GM21515 (cell line): ENCODE measurements at regions not wholly inside any gene's neighbourhood (a gene's known extent, or its start where the extent isn't known, plus 50 kb on each side); places are given as distances from the start of the nearest gene placed in this dataset.
"Not testable (repeated sequence)": the region's sequence is repeated elsewhere in the genome, so short reads cannot be mapped to it uniquely, and the experiment has no call there.

Experiments
- ATAC-seq: cut with Tn5 transposase; IDR thresholded peaks from one replicate; pipeline ENCODE4 v1.9.1; 2021; ENCODE audit not compliant: unreplicated experiment

DNA sequence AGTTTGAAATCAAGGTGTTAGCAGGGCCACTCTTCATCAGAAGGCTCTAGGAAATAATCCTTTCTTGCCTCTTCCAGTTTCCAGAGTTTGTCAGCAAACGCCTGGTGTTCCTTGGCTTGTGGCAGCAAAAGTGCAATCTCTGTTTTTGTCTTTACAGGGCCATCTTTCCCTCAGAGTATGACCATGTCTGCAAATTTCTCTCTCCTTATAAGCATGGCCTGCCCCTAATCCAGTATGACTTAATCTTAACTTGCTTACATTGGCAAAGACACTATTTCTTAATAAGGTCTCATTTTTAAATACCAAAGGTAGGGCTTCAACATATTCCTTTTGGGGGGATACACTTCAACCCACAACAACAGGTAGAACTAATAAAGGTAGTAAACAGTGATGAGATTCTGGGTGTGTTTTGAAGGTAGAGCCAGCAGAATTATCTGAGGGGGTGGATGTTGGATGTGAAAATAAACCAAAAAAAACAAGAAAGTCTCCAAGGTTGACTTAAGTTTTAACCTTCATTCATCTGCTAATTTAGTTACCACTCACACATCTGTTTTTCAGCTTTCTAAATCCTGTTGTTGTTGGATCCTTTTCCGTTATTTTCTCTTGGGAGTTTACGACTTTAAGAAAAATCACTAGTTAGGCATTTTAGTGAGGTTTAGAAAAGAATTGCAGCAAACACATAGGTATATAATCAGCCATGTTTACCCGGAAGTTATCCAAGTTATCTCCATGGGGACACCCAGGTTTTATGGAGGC, 234.4 kb upstream of the FIGN start:
- no peak for ATAC-seq

- not testable (repeated sequence) for ATAC-seq
These were observed 228.5 kb upstream of the FIGN start for GRCh38 chr2:163964278-163964677.

- ATAC-seq, result no peak
These were observed 217.6 kb upstream of the FIGN start for GRCh38 chr2:163953390-163953907.

GRCh38 chr2:163951312-163951711, 215.5 kb upstream of the FIGN start:
- no peak for ATAC-seq

DNA sequence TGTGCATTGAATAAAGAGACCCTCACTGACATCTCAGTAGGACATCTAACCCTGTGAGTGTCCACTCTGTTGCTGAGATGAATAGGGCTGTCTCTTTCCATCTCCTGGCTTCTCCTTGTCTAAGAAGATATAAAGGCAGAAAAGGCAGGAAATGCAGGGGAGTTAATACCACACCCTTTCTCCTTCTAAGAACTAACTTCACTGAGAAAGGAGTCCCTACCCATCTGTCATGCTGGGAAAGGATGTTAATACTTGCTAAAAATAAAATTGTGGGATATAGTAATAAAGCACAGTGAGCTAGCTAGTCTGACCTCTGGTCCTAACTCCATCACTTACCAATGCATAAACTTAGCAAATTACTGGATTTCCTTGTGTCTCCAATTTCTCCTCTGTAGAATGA, 213.9 kb upstream of the FIGN start:
- no peak for ATAC-seq

GRCh38 chr2:163944347-163944737, 208.5 kb upstream of the FIGN start:
- ATAC-seq, result no peak

DNA sequence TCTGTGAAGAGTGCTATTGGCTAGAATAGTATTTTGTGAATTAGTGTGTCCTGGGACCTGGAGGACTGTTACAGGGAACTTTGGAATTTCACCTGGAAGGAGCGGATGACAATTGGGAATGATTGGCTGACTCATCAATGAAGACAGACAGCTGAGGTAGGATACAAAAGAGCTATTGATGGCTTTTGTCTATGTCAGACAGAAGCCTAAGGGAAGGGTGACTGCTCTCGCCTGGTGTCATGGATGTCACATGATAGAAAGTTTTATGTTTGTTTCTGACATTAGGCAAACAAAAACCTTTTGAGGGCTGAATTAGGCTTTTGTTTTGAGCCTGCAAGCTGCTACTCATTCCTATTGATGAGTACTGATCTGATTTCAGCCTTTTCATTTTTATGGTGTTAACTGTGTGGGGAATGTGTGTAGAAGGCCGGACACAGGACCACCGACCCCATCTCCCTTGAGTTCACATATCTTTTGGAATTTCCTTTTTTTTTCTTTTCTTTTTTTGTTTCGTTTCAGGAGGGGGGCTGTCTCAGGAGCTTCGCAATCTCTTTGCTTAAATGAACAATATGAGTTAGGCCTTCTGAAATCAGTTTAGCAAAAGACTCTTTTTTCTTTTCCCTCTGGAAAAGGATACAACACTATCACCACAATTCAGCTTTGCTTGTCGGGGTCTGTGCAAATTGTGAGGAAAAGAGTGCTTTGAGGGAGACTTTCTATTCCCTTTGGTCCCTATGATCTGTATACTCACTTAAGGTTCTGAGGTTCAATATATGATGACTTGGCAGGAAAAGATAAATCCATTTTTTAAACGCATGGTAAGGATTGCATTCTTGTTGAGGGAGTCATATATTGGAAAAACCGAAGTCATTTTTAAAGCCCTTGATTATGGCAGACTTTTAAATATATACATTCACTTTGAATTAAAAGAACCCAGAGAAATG, 207.9 kb upstream of the FIGN start:
- ATAC-seq, result no peak

- no peak for ATAC-seq
These were observed 198.3 kb upstream of the FIGN start for GRCh38 chr2:163934131-163934530.

DNA sequence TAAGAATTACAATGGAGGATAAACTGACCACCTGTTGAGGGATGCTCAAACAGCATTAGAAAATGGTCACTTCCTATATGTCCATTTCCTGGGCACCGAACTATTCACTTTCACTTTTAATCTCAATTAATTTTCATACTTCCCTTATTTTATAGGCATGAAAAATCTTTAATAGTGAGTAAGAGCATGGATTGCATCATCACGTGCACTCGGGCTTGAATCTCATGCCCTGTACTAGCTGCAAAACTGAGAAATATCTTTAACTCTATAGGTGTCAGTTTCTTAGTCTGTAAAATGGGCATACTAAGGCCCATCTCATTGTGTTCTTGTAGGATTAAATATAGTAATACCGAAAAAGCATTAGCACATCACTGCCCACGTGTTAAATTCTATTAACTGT, 183.9 kb upstream of the FIGN start:
- ATAC-seq, result no peak

DNA sequence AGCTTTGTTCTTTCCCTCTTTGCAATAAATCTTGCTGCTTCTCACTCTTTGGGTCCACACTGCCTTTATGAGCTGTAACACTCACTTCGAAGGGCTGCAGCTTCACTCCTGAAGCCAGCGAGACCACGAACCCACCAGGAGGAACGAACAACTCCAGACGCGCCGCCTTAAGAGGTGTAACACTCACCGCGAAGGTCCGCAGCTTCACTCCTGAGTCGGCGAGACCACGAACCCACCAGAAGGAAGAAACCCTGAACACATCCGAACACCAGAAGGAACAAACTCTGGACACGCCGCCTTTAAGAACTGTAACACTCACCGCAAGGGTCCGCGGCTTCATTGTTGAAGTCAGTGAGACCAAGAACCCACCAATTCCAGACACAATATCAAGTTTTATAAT, 178.7 kb upstream of the FIGN start:
- not testable (repeated sequence) for ATAC-seq

DNA sequence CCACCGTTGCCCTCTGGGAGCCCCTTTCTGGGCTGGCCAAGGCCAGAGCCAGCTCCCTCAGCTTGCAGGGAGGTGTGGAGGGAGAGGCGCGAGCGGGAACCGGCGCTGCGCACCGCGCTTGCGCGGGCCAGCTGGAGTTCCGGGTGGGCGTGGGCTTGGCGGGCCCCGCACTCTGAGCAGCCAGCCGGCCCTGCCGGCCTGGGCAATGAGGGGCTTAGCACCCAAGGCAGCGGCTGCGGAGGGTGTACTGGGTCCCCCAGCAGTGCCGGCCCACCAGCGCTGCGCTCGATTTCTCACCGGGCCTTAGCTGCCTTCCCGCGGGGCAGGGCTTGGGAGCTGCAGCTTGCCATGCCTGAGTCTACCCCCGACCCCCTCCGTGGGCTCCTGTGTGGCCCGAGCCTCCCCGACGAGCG, 177.7 kb upstream of the FIGN start:
- ATAC-seq, result not testable (repeated sequence)

- ATAC-seq, result no peak
These were observed 173.7 kb upstream of the FIGN start for GRCh38 chr2:163909411-163910080.

GRCh38 chr2:163906410-163906809, 170.6 kb upstream of the FIGN start:
- ATAC-seq, result no peak

- no peak for ATAC-seq
These were observed 162.0 kb upstream of the FIGN start for GRCh38 chr2:163897799-163898198.

GRCh38 chr2:163893444-163893843, 157.6 kb upstream of the FIGN start:
- not testable (repeated sequence) for ATAC-seq

DNA sequence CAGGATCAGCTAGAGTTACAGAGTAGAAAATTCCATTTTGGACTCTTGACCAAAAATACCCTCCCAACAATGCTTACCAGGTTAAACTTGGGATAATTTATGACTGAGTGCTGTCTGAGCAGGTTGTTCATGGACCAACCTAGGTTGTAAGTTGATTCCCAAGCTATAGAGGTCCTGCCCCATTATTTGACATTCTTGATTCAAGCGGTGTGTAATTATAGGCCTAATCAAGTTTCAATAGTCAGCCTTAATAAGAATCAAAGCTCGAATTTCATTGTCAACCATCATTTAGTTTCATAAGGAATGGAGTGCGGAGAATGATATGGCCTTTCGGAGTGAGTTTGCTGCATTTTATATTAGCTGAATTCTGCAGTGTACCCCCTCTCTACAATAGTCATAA, 152.8 kb upstream of the FIGN start:
- ATAC-seq, result no peak

DNA sequence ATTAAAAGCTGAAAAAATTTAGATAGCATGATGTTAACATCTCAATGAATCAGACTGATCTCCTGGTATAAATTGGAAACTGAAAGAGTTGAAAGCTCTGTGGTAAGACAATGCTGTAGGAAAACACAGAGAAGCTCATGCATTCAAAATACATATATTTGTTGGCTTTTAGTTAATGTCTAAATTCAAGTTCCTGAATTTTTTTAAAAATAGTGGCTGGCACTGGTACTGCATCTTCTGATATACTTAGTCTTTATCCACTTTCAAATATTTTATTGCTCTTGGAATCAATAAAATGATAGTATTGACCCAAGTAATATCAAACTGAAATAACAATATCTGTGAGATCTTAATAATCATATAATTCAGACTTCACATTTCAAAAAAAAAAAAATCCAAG, 151.4 kb upstream of the FIGN start:
- no peak for ATAC-seq

DNA sequence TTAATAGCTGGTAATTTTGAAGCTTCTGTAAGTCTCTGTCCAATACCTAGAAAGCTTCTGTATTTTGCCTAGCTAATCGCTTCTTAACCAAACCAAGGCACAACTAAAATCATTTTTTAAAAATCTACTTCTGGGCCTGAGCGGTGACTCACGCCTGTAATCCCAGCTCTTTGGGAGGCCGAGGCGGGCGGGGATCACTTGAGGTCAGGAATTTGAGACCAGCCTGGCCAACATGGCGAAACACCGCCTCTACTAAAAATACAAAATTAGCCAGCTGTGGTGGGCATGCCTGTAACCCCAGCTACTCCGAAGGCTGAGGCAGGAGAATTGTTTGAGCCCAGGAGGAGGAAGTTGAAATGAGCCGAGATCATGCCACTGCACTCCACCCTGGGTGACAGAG, 148.6 kb upstream of the FIGN start:
- ATAC-seq, result no peak

GRCh38 chr2:163878718-163879117, 142.9 kb upstream of the FIGN start:
- ATAC-seq, result no peak

- no peak for ATAC-seq
These were observed 141.5 kb upstream of the FIGN start for GRCh38 chr2:163877316-163877715.

DNA sequence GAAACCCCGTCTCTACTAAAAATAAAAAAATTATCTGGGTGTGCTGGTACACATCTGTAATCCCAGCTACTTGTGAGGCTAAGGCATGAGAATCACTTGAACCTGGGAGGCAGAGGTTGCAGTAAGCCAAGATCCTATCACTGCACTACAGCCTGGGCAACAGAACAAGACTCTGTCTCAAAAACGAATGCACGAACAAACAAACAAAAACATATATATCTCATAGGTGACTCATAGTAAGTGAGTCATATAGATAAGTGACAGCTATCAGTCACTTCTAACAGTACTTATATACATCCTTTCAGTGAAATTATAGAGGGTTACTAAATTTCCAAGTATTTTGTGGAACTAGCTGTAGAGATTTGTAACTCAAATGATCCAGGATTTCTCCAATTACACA, 127.3 kb upstream of the FIGN start:
- ATAC-seq, result no peak
